B cell (primary cell): ENCODE measurements at regions not wholly inside any gene's neighbourhood (a gene's known extent, or its start where the extent isn't known, plus 50 kb on each side); places are given as distances from the start of the nearest gene placed in this dataset.

Experiments
- ATAC-seq: fragments of 200-7000 bp; cut with Tn5 transposase; one replicate; pipeline ENCODE4 v1.10.0; 2021; ENCODE audit warnings: low read depth, mild to moderate bottlenecking, moderate number of reproducible peaks, moderate library complexity
- CTCF ChIA-PET: fragments of 350-600 bp; sonication (Branson Sonifier 250); formaldehyde crosslinking; loops from one replicate; lab custom pipeline; 2021; ENCODE audit warnings: antibody characterized with exemption, inconsistent platforms; lab: Charles Lee
- POLR2A ChIA-PET: fragments of 350-600 bp; sonication (Branson Sonifier 250); formaldehyde crosslinking; loops from one replicate; lab custom pipeline; 2021; ENCODE audit warnings: antibody characterized with exemption; lab: Charles Lee
- DNase-seq: peaks from one replicate; pipeline ENCODE4 v3.0.0; 2013
- H2AFZ ChIP-seq: 2 replicates; pipeline ENCODE4 v1.6.1; 2012; ENCODE audit warnings: mild to moderate bottlenecking, low read depth, low read length; ENCODE audit not compliant: insufficient read depth, poor library complexity, severe bottlenecking
- H3K27ac ChIP-seq, 2 donors: 1 replicate in 1 of 2; 2 replicates in 1 of 2; pipeline ENCODE4 v1.5.1; 2012 to 2013; ENCODE audit warnings: low read length in 2 of 2, mild to moderate bottlenecking in 2 of 2, moderate library complexity in 1 of 2
- H3K27me3 ChIP-seq, 4 experiments: fragments of 200-600 bp in 1 of 4; sonication (generic) in 1 of 4; replicated peaks in 1 of 4; 1 replicate in 2 of 4; 2 replicates in 2 of 4; pipeline versions ENCODE4 v1.6.1 to v1.7.0; 2013 to 2016; ENCODE audit warnings: low read length in 3 of 4, mild to moderate bottlenecking in 2 of 4, mixed read lengths in 1 of 4, moderate library complexity in 1 of 4; ENCODE audit not compliant: insufficient read depth in 4 of 4, control insufficient read depth in 3 of 4; ENCODE audit errors: control extremely low read depth in 1 of 4
- H3K36me3 ChIP-seq, 2 experiments: replicated peaks in 1 of 2; 1 replicate in 1 of 2; 2 replicates in 1 of 2; pipeline versions ENCODE4 v1.6.1 to v1.7.1; 2013; ENCODE audit warnings: low read length in 1 of 2; ENCODE audit not compliant: insufficient read depth in 2 of 2, control insufficient read depth in 1 of 2; ENCODE audit errors: control extremely low read depth in 1 of 2, extremely low read depth in 1 of 2
- H3K4me1 ChIP-seq, 2 donors: fragments of 200-600 bp in 1 of 2; sonication (generic) in 1 of 2; 1 replicate in 1 of 2; 2 replicates in 1 of 2; pipeline versions ENCODE4 v1.5.1 to v1.6.1; 2013 to 2017; ENCODE audit warnings: low read length in 2 of 2; ENCODE audit not compliant: control insufficient read depth in 2 of 2, insufficient read depth in 2 of 2
- H3K4me2 ChIP-seq: replicated peaks from 2 replicates; pipeline ENCODE3; 2012; ENCODE audit warnings: mild to moderate bottlenecking, low read depth, low read length; ENCODE audit not compliant: poor library complexity, severe bottlenecking
- H3K4me3 ChIP-seq, 5 experiments: fragments of 200-600 bp in 1 of 5; sonication (generic) in 1 of 5; 1 replicate in 3 of 5; 2 replicates in 2 of 5; pipeline versions ENCODE4 v1.5.1 to v1.7.0; 2011 to 2016; ENCODE audit warnings: low read length in 4 of 5, mild to moderate bottlenecking in 4 of 5, low read depth in 2 of 5, control low read depth in 1 of 5, moderate library complexity in 1 of 5; ENCODE audit not compliant: insufficient read depth in 1 of 5; ENCODE audit errors: control extremely low read depth in 1 of 5, extremely low read depth in 1 of 5
- H3K79me2 ChIP-seq: fragments of 200-600 bp; sonication (generic); one replicate; pipeline ENCODE4 v1.6.0; 2016; ENCODE audit warnings: low read length; ENCODE audit not compliant: control insufficient read depth, insufficient read depth
- H3K9ac ChIP-seq: fragments of 200-600 bp; sonication (generic); 2 replicates; pipeline ENCODE4 v1.6.1; 2017; ENCODE audit warnings: mild to moderate bottlenecking, low read length, moderate library complexity
- H3K9me3 ChIP-seq, 3 donors: one replicate each; pipeline versions ENCODE4 v1.6.1 to v1.7.1; 2013; ENCODE audit warnings: low read length in 2 of 3; ENCODE audit not compliant: control insufficient read depth in 2 of 3, insufficient read depth in 1 of 3; ENCODE audit errors: control extremely low read depth in 1 of 3
- H4K20me1 ChIP-seq: 2 replicates; pipeline ENCODE4 v1.6.0; 2012; ENCODE audit warnings: mild to moderate bottlenecking, low read length; ENCODE audit not compliant: insufficient read depth, control insufficient read depth, poor library complexity, severe bottlenecking
- H3K27ac Mint-ChIP-seq: one replicate; pipeline ENCODE4 v1.8.0; 2021; ENCODE audit warnings: mixed read lengths
- H3K27me3 Mint-ChIP-seq: one replicate; pipeline ENCODE4 v1.8.0; 2021; ENCODE audit warnings: mixed read lengths
- H3K4me1 Mint-ChIP-seq: one replicate; pipeline ENCODE4 v1.8.0; 2021; ENCODE audit warnings: mixed read lengths
- H3K4me3 Mint-ChIP-seq: one replicate; pipeline ENCODE4 v1.8.0; 2021; ENCODE audit warnings: mixed read lengths
- H3K9me3 Mint-ChIP-seq: one replicate; pipeline ENCODE4 v1.8.0; 2022; ENCODE audit warnings: mixed read lengths; ENCODE audit not compliant: insufficient read depth
- EZH2 ChIP-seq: IDR thresholded peaks from 2 replicates; pipeline ENCODE4 v1.6.1; 2012; ENCODE audit warnings: borderline replicate concordance, low read depth, mild to moderate bottlenecking, moderate library complexity, low read length; ENCODE audit not compliant: insufficient read depth, poor library complexity, severe bottlenecking
- WGBS: methylation state at CpG from one replicate; pipeline ENCODE4 v1.1.5; 2013; ENCODE audit warnings: missing lambda C conversion rate; ENCODE audit not compliant: insufficient coverage; 5-methylcytosine and 5-hydroxymethylcytosine counted together
- intact Hi-C: fragments of 100-400 bp; cut with micrococcal nuclease; formaldehyde crosslinking; loops from one replicate; pipeline ENCODE4 v1.10.0; 2022
- TF ChIP-seq, protein P1 (sequence below): fragments of 200-600 bp; IDR thresholded peaks from one replicate; pipeline ENCODE4 v1.8.0; 2022; ENCODE audit warnings: antibody characterized with exemption, mild to moderate bottlenecking

GRCh38 chr5:159576902-159577301 lies 246.6 kb upstream of the IL12B start:
- Histone ChIP-seq H3K79me2 (no peaks in the 10 kb centered on the region), H3K27me3 (no peaks in the 10 kb centered on the region), H3K27ac (no peak overlapping the region), H3K36me3 (no peaks in the 10 kb centered on the region), H4K20me1 (no peaks in the 10 kb centered on the region), H3K9ac (no peak overlapping the region), H2AFZ (no peak overlapping the region), H3K9me3 (no peaks in the 10 kb centered on the region), H3K4me1 (no peaks in the 10 kb centered on the region), H3K4me3 (no peak overlapping the region), H3K4me2 (no peak overlapping the region)
- ChIA-PET POLR2A (no interaction called here), CTCF (no interaction called here)
- no peaks in the 10 kb centered on the region for H3K4me1 Mint-ChIP-seq
- H3K4me3 Mint-ChIP-seq, result no peak overlapping the region
- DNase-seq (no peak), ATAC-seq (no peak)
- no peaks in the 10 kb centered on the region for H3K27me3 Mint-ChIP-seq
- 95% methylated on average over 4 of the region's 7 CpGs for WGBS
- intact Hi-C loops, result no loop called here
- TF ChIP-seq, protein P1, sequence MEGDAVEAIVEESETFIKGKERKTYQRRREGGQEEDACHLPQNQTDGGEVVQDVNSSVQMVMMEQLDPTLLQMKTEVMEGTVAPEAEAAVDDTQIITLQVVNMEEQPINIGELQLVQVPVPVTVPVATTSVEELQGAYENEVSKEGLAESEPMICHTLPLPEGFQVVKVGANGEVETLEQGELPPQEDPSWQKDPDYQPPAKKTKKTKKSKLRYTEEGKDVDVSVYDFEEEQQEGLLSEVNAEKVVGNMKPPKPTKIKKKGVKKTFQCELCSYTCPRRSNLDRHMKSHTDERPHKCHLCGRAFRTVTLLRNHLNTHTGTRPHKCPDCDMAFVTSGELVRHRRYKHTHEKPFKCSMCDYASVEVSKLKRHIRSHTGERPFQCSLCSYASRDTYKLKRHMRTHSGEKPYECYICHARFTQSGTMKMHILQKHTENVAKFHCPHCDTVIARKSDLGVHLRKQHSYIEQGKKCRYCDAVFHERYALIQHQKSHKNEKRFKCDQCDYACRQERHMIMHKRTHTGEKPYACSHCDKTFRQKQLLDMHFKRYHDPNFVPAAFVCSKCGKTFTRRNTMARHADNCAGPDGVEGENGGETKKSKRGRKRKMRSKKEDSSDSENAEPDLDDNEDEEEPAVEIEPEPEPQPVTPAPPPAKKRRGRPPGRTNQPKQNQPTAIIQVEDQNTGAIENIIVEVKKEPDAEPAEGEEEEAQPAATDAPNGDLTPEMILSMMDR, result no peak
- TF ChIP-seq EZH2, result no peak
- no peaks in the 10 kb centered on the region for H3K9me3 Mint-ChIP-seq
- H3K27ac Mint-ChIP-seq, result no peak overlapping the region

GRCh38 chr5:159581502-159582249 lies 251.4 kb upstream of the IL12B start:
- no peaks in the 10 kb centered on the region for H3K79me2 ChIP-seq
- Mint-ChIP-seq H3K4me3 (no peak overlapping the region), H3K9me3 (no peaks in the 10 kb centered on the region), H3K27me3 (no peaks in the 10 kb centered on the region), H3K4me1 (no peaks in the 10 kb centered on the region), H3K27ac (no peak overlapping the region)
- H3K4me3 ChIP-seq, result no peak overlapping the region
- ChIA-PET POLR2A (no interaction called here), CTCF (no interaction called here)
- H3K4me1 ChIP-seq, result no peaks in the 10 kb centered on the region
- intact Hi-C loops, result no loop called here
- no peak overlapping the region for H3K9ac ChIP-seq
- H3K4me2 ChIP-seq, result no peak overlapping the region
- no peaks in the 10 kb centered on the region for H3K9me3 ChIP-seq
- WGBS, result 95% methylated on average over 3 of the region's 7 CpGs
- H4K20me1 ChIP-seq, result no peaks in the 10 kb centered on the region
- no peak overlapping the region for H2AFZ ChIP-seq
- no peaks in the 10 kb centered on the region for H3K27me3 ChIP-seq
- no peak for ATAC-seq
- H3K27ac ChIP-seq, result no peak overlapping the region
- no peak for TF ChIP-seq EZH2
- TF ChIP-seq, protein P1, result no peak
- DNase-seq, result no peak
- H3K36me3 ChIP-seq, result no peaks in the 10 kb centered on the region
